ENCODE measurements at regions not wholly inside any gene's neighbourhood (a gene's known extent, or its start where the extent isn't known, plus 50 kb on each side); places are given as distances from the start of the nearest gene placed in this dataset.

DNA sequence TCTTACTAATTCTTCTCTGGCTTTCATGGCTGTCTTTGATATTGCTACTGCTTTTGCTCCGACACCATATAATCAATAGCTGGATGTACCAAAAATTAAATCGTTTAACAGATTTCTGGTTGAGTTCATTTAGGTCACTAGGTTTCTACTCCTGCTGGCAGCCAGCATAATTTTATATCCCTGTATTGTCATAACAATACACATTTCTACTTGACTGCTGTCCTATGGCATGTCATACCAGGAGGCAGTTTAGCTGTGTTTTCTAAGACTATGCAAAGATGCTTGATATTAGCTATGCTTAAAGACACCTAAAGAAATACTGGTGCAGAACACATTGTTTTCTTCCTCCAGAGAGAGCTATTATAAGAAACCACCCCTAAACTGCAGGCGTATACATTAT, 337.2 kb upstream of the CDH6 start:
- TF ChIP-seq CTCF (IDR thresholded peaks at IDR 0.05) (no peak), ZFX (IDR thresholded peaks at IDR 0.05; ENCODE audit: borderline replicate concordance) (no peak)
